HUES48 (cell line): ENCODE measurements at regions not wholly inside any gene's neighbourhood (a gene's known extent, or its start where the extent isn't known, plus 50 kb on each side); places are given as distances from the start of the nearest gene placed in this dataset.
"Not testable (repeated sequence)": the region's sequence is repeated elsewhere in the genome, so short reads cannot be mapped to it uniquely, and the experiment has no call there.

Experiments used
- H3K27ac ChIP-seq: one replicate; pipeline ENCODE4 v1.7.0; 2013; ENCODE audit warnings: low read depth, low read length, inconsistent platforms
- H3K27me3 ChIP-seq: 2 replicates; pipeline ENCODE4 v1.6.1; 2013; ENCODE audit warnings: mild to moderate bottlenecking, low read length; ENCODE audit not compliant: control insufficient read depth, insufficient read depth
- H3K36me3 ChIP-seq: 2 replicates; pipeline ENCODE4 v1.6.1; 2013; ENCODE audit warnings: low read length; ENCODE audit not compliant: control insufficient read depth, insufficient read depth
- H3K4me1 ChIP-seq: 2 replicates; pipeline ENCODE4 v1.6.1; 2013; ENCODE audit warnings: mild to moderate bottlenecking, low read length; ENCODE audit not compliant: control insufficient read depth, insufficient read depth
- H3K4me3 ChIP-seq: 2 replicates; pipeline ENCODE4 v1.5.1; 2013; ENCODE audit warnings: mild to moderate bottlenecking, low read depth, low read length
- H3K9ac ChIP-seq: 2 replicates; pipeline ENCODE4 v1.6.1; 2013; ENCODE audit warnings: mild to moderate bottlenecking, low read depth, low read length, moderate library complexity
- H3K9me3 ChIP-seq: 2 replicates; pipeline ENCODE4 v1.6.1; 2013; ENCODE audit warnings: low read length; ENCODE audit not compliant: control insufficient read depth, insufficient read depth

- no peaks in the 10 kb centered on the region for H3K27me3 ChIP-seq
- H3K9ac ChIP-seq, result no peak overlapping the region
- H3K9me3 ChIP-seq, result no peaks in the 10 kb centered on the region
- H3K4me3 ChIP-seq, result no peak overlapping the region
- H3K27ac ChIP-seq, result no peak overlapping the region
- H3K4me1 ChIP-seq, result no peaks in the 10 kb centered on the region
- H3K36me3 ChIP-seq, result no peaks in the 10 kb centered on the region
Measured at GRCh38 chr10:124168581-124168980, 75.2 kb upstream of the CHST15 start.

- H3K4me1 ChIP-seq, H3K27me3 ChIP-seq, H3K9me3 ChIP-seq, H3K4me3 ChIP-seq, H3K9ac ChIP-seq, H3K27ac ChIP-seq, H3K36me3 ChIP-seq: not testable (repeated sequence)
Measured at GRCh38 chr10:124167925-124168324, 74.5 kb upstream of the CHST15 start.

- Histone ChIP-seq H3K27ac (no peak overlapping the region), H3K9me3 (no peaks in the 10 kb centered on the region), H3K4me3 (no peak overlapping the region), H3K4me1 (no peaks in the 10 kb centered on the region), H3K36me3 (no peaks in the 10 kb centered on the region), H3K27me3 (no peaks in the 10 kb centered on the region), H3K9ac (no peak overlapping the region)
Measured at GRCh38 chr10:124166431-124167125, 73.2 kb upstream of the CHST15 start.

- Histone ChIP-seq H3K27ac (no peak overlapping the region), H3K9ac (no peak overlapping the region), H3K9me3 (no peaks in the 10 kb centered on the region), H3K36me3 (no peaks in the 10 kb centered on the region), H3K27me3 (no peaks in the 10 kb centered on the region), H3K4me1 (no peaks in the 10 kb centered on the region), H3K4me3 (no peak overlapping the region)
Measured at GRCh38 chr10:124165827-124166226, 72.4 kb upstream of the CHST15 start.

- no peak overlapping the region for H3K4me3 ChIP-seq
- H3K36me3 ChIP-seq, result no peaks in the 10 kb centered on the region
- H3K4me1 ChIP-seq, result 0 out of 2 replicates have a peak, but pooled peaks cover 1% of the 10 kb centered on the region
- no peak overlapping the region for H3K27ac ChIP-seq
- H3K9ac ChIP-seq, result no peak overlapping the region
- no peaks in the 10 kb centered on the region for H3K27me3 ChIP-seq
- no peaks in the 10 kb centered on the region for H3K9me3 ChIP-seq
Measured at GRCh38 chr10:124165311-124165710, 71.9 kb upstream of the CHST15 start.

GRCh38 chr10:124164264-124164663 is 70.9 kb upstream of the CHST15 start:
- H3K36me3 ChIP-seq, result no peaks in the 10 kb centered on the region
- no peaks in the 10 kb centered on the region for H3K9me3 ChIP-seq
- H3K4me3 ChIP-seq, result no peak overlapping the region
- H3K9ac ChIP-seq, result no peak overlapping the region
- H3K4me1 ChIP-seq, result peaks cover 10% of the 10 kb centered on the region
- H3K27ac ChIP-seq, result no peak overlapping the region
- H3K27me3 ChIP-seq, result no peaks in the 10 kb centered on the region

GRCh38 chr10:124162774-124163354 is 69.5 kb upstream of the CHST15 start:
- Histone ChIP-seq H3K27me3 (no peaks in the 10 kb centered on the region), H3K9ac (no peak overlapping the region), H3K4me3 (no peak overlapping the region), H3K4me1 (peaks cover 15% of the 10 kb centered on the region), H3K27ac (no peak overlapping the region), H3K9me3 (no peaks in the 10 kb centered on the region), H3K36me3 (no peaks in the 10 kb centered on the region)

GRCh38 chr10:124162136-124162535 is 68.7 kb upstream of the CHST15 start:
- H3K9ac ChIP-seq, result no peak overlapping the region
- H3K27ac ChIP-seq, result no peak overlapping the region
- peaks cover 15% of the 10 kb centered on the region for H3K4me1 ChIP-seq
- H3K36me3 ChIP-seq, result no peaks in the 10 kb centered on the region
- H3K4me3 ChIP-seq, result no peak overlapping the region
- no peaks in the 10 kb centered on the region for H3K27me3 ChIP-seq
- H3K9me3 ChIP-seq, result no peaks in the 10 kb centered on the region

GRCh38 chr10:124161601-124162000 is 68.2 kb upstream of the CHST15 start:
- no peak overlapping the region for H3K27ac ChIP-seq
- no peak overlapping the region for H3K9ac ChIP-seq
- H3K27me3 ChIP-seq, result no peaks in the 10 kb centered on the region
- no peaks in the 10 kb centered on the region for H3K36me3 ChIP-seq
- no peak overlapping the region for H3K4me3 ChIP-seq
- no peaks in the 10 kb centered on the region for H3K9me3 ChIP-seq
- peaks cover 15% of the 10 kb centered on the region for H3K4me1 ChIP-seq

- no peak overlapping the region for H3K4me3 ChIP-seq
- no peaks in the 10 kb centered on the region for H3K27me3 ChIP-seq
- no peak overlapping the region for H3K9ac ChIP-seq
Measured at GRCh38 chr10:124160943-124161582, 67.7 kb upstream of the CHST15 start.

GRCh38 chr10:124160176-124160575 is 66.8 kb upstream of the CHST15 start:
- Histone ChIP-seq H3K27me3 (no peaks in the 10 kb centered on the region), H3K9ac (no peak overlapping the region), H3K9me3 (no peaks in the 10 kb centered on the region), H3K27ac (no peak overlapping the region), H3K36me3 (no peaks in the 10 kb centered on the region), H3K4me1 (peaks cover 21% of the 10 kb centered on the region), H3K4me3 (no peak overlapping the region)

More at GRCh38 chr10:124160943-124161582, 67.7 kb upstream of the CHST15 start:
- H3K4me1 ChIP-seq, result peaks cover 18% of the 10 kb centered on the region
- no peaks in the 10 kb centered on the region for H3K9me3 ChIP-seq
- H3K27ac ChIP-seq, result no peak overlapping the region
- H3K36me3 ChIP-seq, result no peaks in the 10 kb centered on the region
